ENCODE measurements at regions not wholly inside any gene's neighbourhood (a gene's known extent, or its start where the extent isn't known, plus 50 kb on each side); places are given as distances from the start of the nearest gene placed in this dataset.
"Not testable (repeated sequence)": the region's sequence is repeated elsewhere in the genome, so short reads cannot be mapped to it uniquely, and the experiment has no call there.

- DNase-seq (ENCODE audit: low read depth, low spot score): no peak
- in situ Hi-C loops (cut with HindIII; ENCODE audit: low pct_unique_long_range_greater_than_20kb, low sequenced_read_pairs): no loop called here
Measured at GRCh38 chr5:91776249-91776648, 393.1 kb upstream of the ARRDC3 start.

- in situ Hi-C loops (cut with HindIII; ENCODE audit: low pct_unique_long_range_greater_than_20kb, low sequenced_read_pairs): no loop called here
- DNase-seq (ENCODE audit: low read depth, low spot score): no peak
Measured at GRCh38 chr5:91770400-91770799, 387.3 kb upstream of the ARRDC3 start.

- in situ Hi-C loops (cut with HindIII; ENCODE audit: low pct_unique_long_range_greater_than_20kb, low sequenced_read_pairs); DNase-seq (ENCODE audit: low read depth, low spot score): not testable (repeated sequence)
Measured at GRCh38 chr5:91757383-91757782, 374.3 kb upstream of the ARRDC3 start.

- in situ Hi-C loops (cut with HindIII; ENCODE audit: low pct_unique_long_range_greater_than_20kb, low sequenced_read_pairs): no loop called here
- DNase-seq (ENCODE audit: low read depth, low spot score): no peak
Measured at GRCh38 chr5:91754990-91755389, 371.9 kb upstream of the ARRDC3 start.

GRCh38 chr5:91744470-91744869, 361.4 kb upstream of the ARRDC3 start:
- DNase-seq (ENCODE audit: low read depth, low spot score); in situ Hi-C loops (cut with HindIII; ENCODE audit: low pct_unique_long_range_greater_than_20kb, low sequenced_read_pairs): not testable (repeated sequence)

- DNase-seq (ENCODE audit: low read depth, low spot score): no peak
- in situ Hi-C loops (cut with HindIII; ENCODE audit: low pct_unique_long_range_greater_than_20kb, low sequenced_read_pairs): no loop called here
Measured at GRCh38 chr5:91742550-91742949, 359.4 kb upstream of the ARRDC3 start.

DNA sequence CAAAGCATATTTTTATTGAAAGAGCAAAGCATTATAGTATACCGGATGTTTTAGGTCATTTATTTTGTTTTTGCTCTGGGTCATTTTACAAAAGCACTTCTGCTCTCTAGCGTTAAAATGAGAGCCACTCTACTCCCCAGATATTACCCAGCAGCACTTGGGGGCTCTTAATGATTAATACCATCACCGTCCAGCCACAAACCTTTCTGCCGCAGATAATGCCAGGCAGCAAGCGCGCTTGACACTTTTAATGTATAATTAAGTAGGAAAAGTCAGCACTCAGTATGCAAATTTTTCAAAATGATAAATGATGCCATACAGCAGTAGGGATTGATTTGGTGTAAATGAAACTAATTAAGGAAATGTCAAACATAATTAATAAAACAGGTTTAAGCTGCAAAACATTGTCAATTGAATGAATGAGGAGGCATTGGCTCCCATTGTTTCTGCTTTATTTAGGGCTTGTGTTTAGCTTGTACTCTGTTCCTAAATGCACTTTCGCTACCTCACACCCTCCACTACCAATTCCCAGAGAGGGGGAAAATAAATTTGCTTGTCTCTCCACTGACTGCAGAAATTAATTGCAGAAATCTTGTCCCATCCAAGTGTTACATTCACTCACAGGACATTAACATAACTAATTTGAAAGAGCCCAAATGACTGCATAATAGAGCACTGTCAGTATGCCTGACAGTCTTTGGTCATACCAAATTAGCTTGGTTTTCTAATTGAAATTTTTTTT, 358.8 kb upstream of the ARRDC3 start:
- no peak for DNase-seq (ENCODE audit: low read depth, low spot score)
- in situ Hi-C loops (cut with HindIII; ENCODE audit: low pct_unique_long_range_greater_than_20kb, low sequenced_read_pairs): no loop called here

DNA sequence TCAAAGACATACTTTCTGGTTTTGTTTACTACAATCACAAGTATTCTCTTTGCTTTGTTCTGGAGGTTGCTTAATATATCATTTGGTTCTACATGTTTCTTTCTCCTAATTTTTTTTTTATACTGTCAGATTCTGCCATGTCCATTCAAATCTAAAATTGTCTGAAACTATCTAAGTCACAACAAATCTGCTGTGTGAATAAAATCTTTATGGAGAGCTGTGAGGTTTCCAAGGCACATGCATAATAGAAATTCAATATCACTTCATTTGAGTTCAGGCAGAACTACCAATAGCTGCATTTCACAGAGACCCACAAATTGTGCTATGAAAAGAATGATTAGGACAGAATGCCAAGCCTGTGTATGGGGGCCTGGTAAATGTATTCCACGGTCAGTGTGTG, 346.9 kb upstream of the ARRDC3 start:
- in situ Hi-C loops (cut with HindIII; ENCODE audit: low pct_unique_long_range_greater_than_20kb, low sequenced_read_pairs): no loop called here
- no peak for DNase-seq (ENCODE audit: low read depth, low spot score)

- no peak for DNase-seq (ENCODE audit: low read depth, low spot score)
- in situ Hi-C loops (cut with HindIII; ENCODE audit: low pct_unique_long_range_greater_than_20kb, low sequenced_read_pairs): no loop called here
Measured at GRCh38 chr5:91727463-91727862, 344.3 kb upstream of the ARRDC3 start.

DNA sequence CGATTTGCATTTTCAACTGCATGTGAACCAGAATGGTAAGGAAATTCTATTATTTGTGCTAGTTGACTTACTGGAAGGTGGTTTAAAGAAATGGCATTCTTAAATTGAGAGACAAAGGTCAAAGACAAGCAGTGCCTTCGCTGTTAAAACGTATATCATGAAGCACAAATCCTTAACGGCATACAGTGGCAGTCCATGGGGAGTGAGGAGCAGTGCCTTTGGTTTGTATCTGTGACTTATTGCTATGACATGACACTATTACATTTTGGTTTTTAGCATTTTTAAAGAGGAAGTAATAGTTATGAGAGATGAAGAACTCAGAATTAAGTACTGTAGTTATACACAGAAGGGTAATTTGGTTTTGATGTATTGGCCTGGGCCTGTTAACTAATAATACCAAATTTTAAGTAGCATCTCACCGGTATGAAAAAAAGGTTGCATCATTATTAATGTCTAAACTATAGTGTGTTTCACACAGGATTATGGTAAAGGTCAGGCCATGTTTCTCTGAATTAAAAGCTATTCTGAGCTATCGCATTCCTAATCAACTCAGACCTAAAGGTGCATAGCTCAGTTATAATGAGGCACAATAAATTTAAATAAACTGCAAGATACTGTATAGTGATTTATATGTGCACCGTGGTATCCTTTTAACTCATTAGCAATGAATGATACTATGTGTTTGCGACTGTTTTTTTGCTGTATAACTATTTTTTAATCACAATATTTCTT, 339.8 kb upstream of the ARRDC3 start:
- no peak for DNase-seq (ENCODE audit: low read depth, low spot score)
- in situ Hi-C loops (cut with HindIII; ENCODE audit: low pct_unique_long_range_greater_than_20kb, low sequenced_read_pairs): no loop called here

- no peak for DNase-seq (ENCODE audit: low read depth, low spot score)
- in situ Hi-C loops (cut with HindIII; ENCODE audit: low pct_unique_long_range_greater_than_20kb, low sequenced_read_pairs): no loop called here
Measured at GRCh38 chr5:91712718-91713117, 329.6 kb upstream of the ARRDC3 start.

GRCh38 chr5:91707521-91707841, 324.4 kb upstream of the ARRDC3 start:
- DNase-seq (ENCODE audit: low read depth, low spot score): no peak
- in situ Hi-C loops (cut with HindIII; ENCODE audit: low pct_unique_long_range_greater_than_20kb, low sequenced_read_pairs): no loop called here

DNA sequence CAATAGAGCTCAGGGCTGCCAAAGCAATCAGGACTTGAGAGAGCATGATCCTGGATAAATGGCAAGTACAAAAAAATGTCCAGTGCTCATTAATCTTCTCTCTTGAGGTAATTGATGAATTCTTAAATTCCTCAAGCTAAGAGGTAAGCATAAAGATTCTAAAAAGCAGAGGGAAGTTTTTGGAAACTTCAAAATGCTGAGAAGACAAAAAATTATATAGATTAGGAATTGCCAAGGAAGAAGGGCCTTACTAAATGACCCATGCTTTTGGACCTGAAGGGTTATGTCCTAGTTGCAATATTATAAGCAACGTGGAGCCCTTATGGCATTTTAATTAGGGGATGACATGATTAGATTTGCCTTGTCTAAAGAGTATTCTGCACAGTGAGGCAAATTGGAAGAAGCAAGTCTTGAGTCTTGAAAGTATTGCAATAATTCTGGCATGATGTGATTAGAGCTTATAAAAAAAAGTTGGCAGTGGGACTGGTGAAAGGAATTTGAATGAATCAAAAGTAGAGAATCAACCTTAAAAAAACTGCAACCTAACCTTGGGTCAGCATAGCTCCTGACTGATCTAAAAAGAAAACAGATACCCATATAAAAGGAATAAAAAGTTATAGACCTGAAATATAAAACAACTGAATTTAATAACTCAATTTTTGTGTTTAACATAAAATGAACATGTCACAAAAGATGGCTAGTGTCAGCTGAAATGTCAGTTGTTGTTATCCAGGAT, 323.8 kb upstream of the ARRDC3 start:
- DNase-seq (ENCODE audit: low read depth, low spot score): no peak
- in situ Hi-C loops (cut with HindIII; ENCODE audit: low pct_unique_long_range_greater_than_20kb, low sequenced_read_pairs): no loop called here

DNA sequence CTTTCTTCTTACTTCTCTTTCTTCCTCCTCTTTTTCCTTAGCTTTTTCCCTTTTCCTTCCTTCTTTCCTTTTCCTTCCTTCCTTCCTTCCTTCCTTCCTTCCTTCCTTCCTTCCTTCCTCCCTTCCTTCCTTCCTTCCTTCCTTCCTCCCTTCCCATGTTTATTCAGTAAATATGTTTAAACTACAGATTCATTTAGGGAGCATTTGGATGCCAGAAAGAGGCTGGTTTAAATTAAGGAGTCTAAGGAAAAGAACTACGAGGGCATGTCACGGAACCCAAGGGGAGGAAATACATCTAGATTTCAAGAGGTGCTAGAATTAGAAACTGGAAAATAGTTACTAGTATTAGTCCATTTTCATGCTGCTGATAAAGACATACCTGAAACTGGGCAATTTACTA, 320.0 kb upstream of the ARRDC3 start:
- in situ Hi-C loops (cut with HindIII; ENCODE audit: low pct_unique_long_range_greater_than_20kb, low sequenced_read_pairs): no loop called here
- DNase-seq (ENCODE audit: low read depth, low spot score): no peak

GRCh38 chr5:91699429-91699828, 316.3 kb upstream of the ARRDC3 start:
- in situ Hi-C loops (cut with HindIII; ENCODE audit: low pct_unique_long_range_greater_than_20kb, low sequenced_read_pairs): no loop called here
- no peak for DNase-seq (ENCODE audit: low read depth, low spot score)

- DNase-seq (ENCODE audit: low read depth, low spot score): no peak
- in situ Hi-C loops (cut with HindIII; ENCODE audit: low pct_unique_long_range_greater_than_20kb, low sequenced_read_pairs): no loop called here
Measured at GRCh38 chr5:91691592-91691991, 308.5 kb upstream of the ARRDC3 start.

- in situ Hi-C loops (cut with HindIII; ENCODE audit: low pct_unique_long_range_greater_than_20kb, low sequenced_read_pairs): no loop called here
- DNase-seq (ENCODE audit: low read depth, low spot score): no peak
Measured at GRCh38 chr5:91690921-91691320, 307.8 kb upstream of the ARRDC3 start.

GRCh38 chr5:91687430-91687829, 304.3 kb upstream of the ARRDC3 start:
- DNase-seq (ENCODE audit: low read depth, low spot score): no peak
- in situ Hi-C loops (cut with HindIII; ENCODE audit: low pct_unique_long_range_greater_than_20kb, low sequenced_read_pairs): no loop called here

DNA sequence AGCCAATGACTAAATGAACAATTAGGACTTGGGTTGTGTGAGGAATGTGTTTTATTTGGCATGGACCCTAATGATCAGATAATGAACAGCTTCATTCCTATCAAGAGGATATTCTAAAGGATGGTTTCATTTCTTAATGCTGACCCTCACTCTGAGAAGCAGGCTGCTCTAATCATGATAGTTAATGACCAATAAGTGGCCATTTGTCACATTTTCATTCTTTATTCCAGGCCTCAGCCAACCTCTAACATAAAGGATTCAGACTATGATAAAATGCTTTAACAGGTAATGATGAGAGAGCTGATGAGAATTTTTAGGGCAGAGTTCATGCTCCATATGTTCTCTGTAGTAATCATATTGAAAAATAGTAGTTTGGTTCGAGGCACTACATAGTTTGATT, 301.5 kb upstream of the ARRDC3 start:
- in situ Hi-C loops (cut with HindIII; ENCODE audit: low pct_unique_long_range_greater_than_20kb, low sequenced_read_pairs): no loop called here
- DNase-seq (ENCODE audit: low read depth, low spot score): no peak
